Natural killer cell (primary cell): ENCODE measurements at regions not wholly inside any gene's neighbourhood (a gene's known extent, or its start where the extent isn't known, plus 50 kb on each side); places are given as distances from the start of the nearest gene placed in this dataset.

Experiments used
- ATAC-seq, 3 donors: fragments of 150-1000 bp in 2 of 3; fragments of 200-7000 bp in 1 of 3; cut with Tn5 transposase; 1 replicate in 1 of 3; 2 replicates in 2 of 3; pipeline ENCODE4 v1.10.0; 2021; ENCODE audit warnings: mild to moderate bottlenecking in 2 of 3, moderate library complexity in 2 of 3
- DNase-seq, 2 donors: peaks; one replicate each; pipeline versions ENCODE4 v3.0.0 to v3.0.0-alpha.2; 2013 to 2021; ENCODE audit warnings: mixed read lengths in 1 of 2
- H3K27ac ChIP-seq: one replicate; pipeline ENCODE4 v1.5.1; 2013; ENCODE audit warnings: mild to moderate bottlenecking, low read length
- H3K27me3 ChIP-seq: one replicate; pipeline ENCODE4 v1.6.1; 2013; ENCODE audit warnings: low read length; ENCODE audit not compliant: control insufficient read depth, insufficient read depth
- H3K36me3 ChIP-seq: one replicate; pipeline ENCODE4 v1.6.1; 2013; ENCODE audit warnings: low read length; ENCODE audit not compliant: control insufficient read depth, insufficient read depth
- H3K4me1 ChIP-seq: one replicate; pipeline ENCODE4 v1.6.1; 2013; ENCODE audit warnings: low read length; ENCODE audit not compliant: control insufficient read depth, insufficient read depth
- H3K4me3 ChIP-seq: one replicate; pipeline ENCODE4 v1.5.1; 2013; ENCODE audit warnings: low read length
- H3K9me3 ChIP-seq: one replicate; pipeline ENCODE4 v1.6.1; 2013; ENCODE audit warnings: low read length; ENCODE audit not compliant: control insufficient read depth, insufficient read depth
- H3K27ac Mint-ChIP-seq, 2 donors: one replicate each; pipeline ENCODE4 v1.8.0; 2022; ENCODE audit warnings: mild to moderate bottlenecking in 2 of 2, mixed read lengths in 2 of 2, moderate library complexity in 1 of 2
- H3K27me3 Mint-ChIP-seq, 2 donors: one replicate each; pipeline ENCODE4 v1.8.0; 2022; ENCODE audit warnings: low read depth in 2 of 2, mixed read lengths in 2 of 2
- H3K36me3 Mint-ChIP-seq: one replicate; pipeline ENCODE4 v1.8.0; 2022; ENCODE audit warnings: mixed read lengths
- H3K4me1 Mint-ChIP-seq, 2 donors: one replicate each; pipeline ENCODE4 v1.8.0; 2022; ENCODE audit warnings: mixed read lengths in 2 of 2
- H3K4me3 Mint-ChIP-seq: one replicate; pipeline ENCODE4 v1.8.0; 2022; ENCODE audit warnings: mild to moderate bottlenecking, moderate library complexity, mixed read lengths
- H3K9me3 Mint-ChIP-seq, 2 donors: one replicate each; pipeline ENCODE4 v1.8.0; 2022; ENCODE audit warnings: mixed read lengths in 2 of 2
- whole genome bisulfite sequencing: methylation state at CpG from one replicate; pipeline ENCODE4 v1.1.7; 2013; ENCODE audit warnings: missing lambda C conversion rate; ENCODE audit not compliant: insufficient coverage; 5-methylcytosine and 5-hydroxymethylcytosine counted together
- intact Hi-C: fragments of 100-400 bp; cut with micrococcal nuclease; formaldehyde crosslinking; loops from one replicate; pipeline ENCODE4 v1.14.2; 2022
- TF ChIP-seq, protein P1 (sequence below): fragments of 200-600 bp; IDR thresholded peaks from one replicate; pipeline ENCODE4 v1.8.0; 2022; ENCODE audit warnings: antibody characterized with exemption

- Histone ChIP-seq H3K27ac (no peak overlapping the region), H3K36me3 (no peaks in the 10 kb centered on the region), H3K27me3 (peaks cover 2% of the 10 kb centered on the region), H3K9me3 (no peaks in the 10 kb centered on the region), H3K4me3 (no peak overlapping the region), H3K4me1 (no peaks in the 10 kb centered on the region)
- H3K36me3 Mint-ChIP-seq: no peaks in the 10 kb centered on the region
- TF ChIP-seq, protein P1, sequence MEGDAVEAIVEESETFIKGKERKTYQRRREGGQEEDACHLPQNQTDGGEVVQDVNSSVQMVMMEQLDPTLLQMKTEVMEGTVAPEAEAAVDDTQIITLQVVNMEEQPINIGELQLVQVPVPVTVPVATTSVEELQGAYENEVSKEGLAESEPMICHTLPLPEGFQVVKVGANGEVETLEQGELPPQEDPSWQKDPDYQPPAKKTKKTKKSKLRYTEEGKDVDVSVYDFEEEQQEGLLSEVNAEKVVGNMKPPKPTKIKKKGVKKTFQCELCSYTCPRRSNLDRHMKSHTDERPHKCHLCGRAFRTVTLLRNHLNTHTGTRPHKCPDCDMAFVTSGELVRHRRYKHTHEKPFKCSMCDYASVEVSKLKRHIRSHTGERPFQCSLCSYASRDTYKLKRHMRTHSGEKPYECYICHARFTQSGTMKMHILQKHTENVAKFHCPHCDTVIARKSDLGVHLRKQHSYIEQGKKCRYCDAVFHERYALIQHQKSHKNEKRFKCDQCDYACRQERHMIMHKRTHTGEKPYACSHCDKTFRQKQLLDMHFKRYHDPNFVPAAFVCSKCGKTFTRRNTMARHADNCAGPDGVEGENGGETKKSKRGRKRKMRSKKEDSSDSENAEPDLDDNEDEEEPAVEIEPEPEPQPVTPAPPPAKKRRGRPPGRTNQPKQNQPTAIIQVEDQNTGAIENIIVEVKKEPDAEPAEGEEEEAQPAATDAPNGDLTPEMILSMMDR: no peak
- intact Hi-C loops: no loop called here
- H3K27me3 Mint-ChIP-seq: peaks cover 9 to 45% of the 10 kb centered on the region in 2 donors
- no peak overlapping the region for H3K27ac Mint-ChIP-seq
- no peaks in the 10 kb centered on the region for H3K4me1 Mint-ChIP-seq
- no peak overlapping the region for H3K4me3 Mint-ChIP-seq
- peaks cover 0 to 3% of the 10 kb centered on the region in 2 donors for H3K9me3 Mint-ChIP-seq
- 98% methylated on average over 2 of the region's 2 CpGs for WGBS
- ATAC-seq: no peak
- no peak for DNase-seq
These were observed 321.9 kb upstream of the EMCN start for GRCh38 chr4:100839712-100840111.

DNA sequence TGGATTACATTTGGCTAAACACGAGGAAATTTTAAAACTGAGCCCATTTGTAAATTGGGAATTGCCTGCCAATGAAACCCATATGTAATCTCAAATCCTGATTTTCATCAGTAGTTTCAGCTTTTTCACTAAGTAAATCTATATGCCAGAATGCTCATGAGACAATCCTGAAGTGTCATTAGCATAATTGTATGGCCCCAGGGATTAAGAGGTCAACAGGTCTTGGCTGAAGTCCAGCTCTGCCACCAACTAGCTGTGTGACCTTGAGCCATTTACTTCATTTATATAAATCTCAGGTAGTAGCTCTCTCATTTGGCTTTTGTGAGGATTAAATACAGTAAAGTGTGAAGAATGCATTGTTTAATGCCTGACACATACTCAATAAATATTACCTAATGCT lies 320.5 kb upstream of the EMCN start:
- H3K4me3 ChIP-seq: no peak overlapping the region
- no peaks in the 10 kb centered on the region for H3K4me1 ChIP-seq
- DNase-seq (no peak), ATAC-seq (no peak)
- H3K27me3 Mint-ChIP-seq: peaks cover 9 to 45% of the 10 kb centered on the region in 2 donors
- H3K9me3 ChIP-seq: no peaks in the 10 kb centered on the region
- peaks cover 0 to 3% of the 10 kb centered on the region in 2 donors for H3K9me3 Mint-ChIP-seq
- no peaks in the 10 kb centered on the region for H3K4me1 Mint-ChIP-seq
- peaks cover 2% of the 10 kb centered on the region for H3K27me3 ChIP-seq
- no peak overlapping the region for H3K27ac ChIP-seq
- intact Hi-C loops: no loop called here
- no peak overlapping the region for H3K27ac Mint-ChIP-seq
- no peak overlapping the region for H3K4me3 Mint-ChIP-seq
- H3K36me3 Mint-ChIP-seq: no peaks in the 10 kb centered on the region
- H3K36me3 ChIP-seq: no peaks in the 10 kb centered on the region
- 78% methylated on average over 1 of the region's 1 CpG for WGBS
- TF ChIP-seq, protein P1: no peak

DNA sequence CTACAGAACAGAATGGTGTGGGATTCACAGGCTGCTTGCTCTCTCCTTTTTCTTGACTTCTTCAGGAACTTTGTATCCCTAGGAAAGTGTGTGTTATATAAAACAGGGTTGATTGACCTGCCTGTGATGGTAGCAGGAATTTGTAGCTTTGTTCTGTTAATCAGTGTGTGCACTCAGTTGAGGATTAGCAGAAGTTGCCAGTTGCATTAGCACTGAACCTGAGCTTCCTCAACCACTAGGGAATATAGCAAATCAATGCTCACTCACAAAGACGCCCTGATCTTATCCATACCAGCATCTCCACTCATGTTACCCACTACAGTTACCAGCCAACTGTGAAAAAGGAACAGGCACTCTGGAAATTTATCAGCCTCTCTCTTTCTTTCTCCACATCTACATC lies 319.1 kb upstream of the EMCN start:
- TF ChIP-seq, protein P1: no peak
- ATAC-seq (no peak), DNase-seq (no peak)
- no peak overlapping the region for H3K27ac ChIP-seq
- Mint-ChIP-seq H3K4me3 (no peak overlapping the region), H3K27ac (no peak overlapping the region), H3K27me3 (peaks cover 9 to 42% of the 10 kb centered on the region in 2 donors), H3K9me3 (no peaks in the 10 kb centered on the region), H3K4me1 (no peaks in the 10 kb centered on the region), H3K36me3 (no peaks in the 10 kb centered on the region)
- H3K4me1 ChIP-seq: no peaks in the 10 kb centered on the region
- H3K36me3 ChIP-seq: no peaks in the 10 kb centered on the region
- no peaks in the 10 kb centered on the region for H3K9me3 ChIP-seq
- peaks cover 2% of the 10 kb centered on the region for H3K27me3 ChIP-seq
- 78% methylated on average over 1 of the region's 1 CpG for WGBS
- intact Hi-C loops: no loop called here
- no peak overlapping the region for H3K4me3 ChIP-seq

- Histone ChIP-seq H3K4me1 (no peaks in the 10 kb centered on the region), H3K4me3 (no peak overlapping the region), H3K36me3 (no peaks in the 10 kb centered on the region), H3K27ac (no peak overlapping the region), H3K27me3 (peaks cover 2% of the 10 kb centered on the region), H3K9me3 (no peaks in the 10 kb centered on the region)
- intact Hi-C loops: no loop called here
- Mint-ChIP-seq H3K9me3 (peaks cover 0 to 2% of the 10 kb centered on the region in 2 donors), H3K4me1 (no peaks in the 10 kb centered on the region), H3K27me3 (peaks cover 7 to 23% of the 10 kb centered on the region in 2 donors), H3K4me3 (no peak overlapping the region), H3K36me3 (no peaks in the 10 kb centered on the region), H3K27ac (no peak overlapping the region)
- DNase-seq (no peak), ATAC-seq (no peak)
- TF ChIP-seq, protein P1: no peak
These were observed 316.8 kb upstream of the EMCN start for GRCh38 chr4:100834616-100835015.
